Karpas-422 (cell line): ENCODE measurements at regions not wholly inside any gene's neighbourhood (a gene's known extent, or its start where the extent isn't known, plus 50 kb on each side); places are given as distances from the start of the nearest gene placed in this dataset.
"Not testable (repeated sequence)": the region's sequence is repeated elsewhere in the genome, so short reads cannot be mapped to it uniquely, and the experiment has no call there.

Source experiments
- DNase-seq: peaks from one replicate; pipeline ENCODE4 v3.0.0-alpha.2; 2015
- H2AFZ ChIP-seq: fragments of 200-600 bp; sonication (generic); 2 replicates; pipeline ENCODE4 v1.6.1; 2014; ENCODE audit warnings: antibody characterized with exemption, low read length, mixed read lengths
- H3K27ac ChIP-seq: fragments of 200-600 bp; sonication (generic); 2 replicates; pipeline ENCODE4 v1.5.1; 2014; ENCODE audit warnings: mild to moderate bottlenecking, low read length, moderate library complexity
- H3K27me3 ChIP-seq: fragments of 200-600 bp; sonication (generic); 2 replicates; pipeline ENCODE4 v1.6.1; 2014; ENCODE audit warnings: low read length, mixed read lengths
- H3K36me3 ChIP-seq: fragments of 200-600 bp; sonication (generic); 2 replicates; pipeline ENCODE4 v1.6.1; 2014; ENCODE audit warnings: low read length, mixed read lengths; ENCODE audit not compliant: insufficient read depth
- H3K4me1 ChIP-seq: fragments of 200-600 bp; sonication (generic); 2 replicates; pipeline ENCODE4 v1.6.1; 2014; ENCODE audit warnings: mild to moderate bottlenecking, low read length, mixed read lengths
- H3K4me2 ChIP-seq: fragments of 200-600 bp; sonication (generic); 2 replicates; pipeline ENCODE4 v1.6.1; 2014; ENCODE audit warnings: low read length, low read depth, mild to moderate bottlenecking; ENCODE audit not compliant: poor library complexity, severe bottlenecking
- H3K4me3 ChIP-seq: fragments of 200-600 bp; sonication (generic); 2 replicates; pipeline ENCODE4 v1.5.1; 2014; ENCODE audit warnings: mild to moderate bottlenecking, antibody characterized with exemption, low read length, mixed read lengths
- H3K79me2 ChIP-seq: fragments of 200-600 bp; sonication (generic); 2 replicates; pipeline ENCODE4 v1.6.1; 2014; ENCODE audit warnings: mild to moderate bottlenecking, low read length, mixed read lengths
- H3K9ac ChIP-seq: fragments of 200-600 bp; sonication (generic); 2 replicates; pipeline ENCODE4 v1.6.0; 2014; ENCODE audit warnings: low read length
- H3K9me2 ChIP-seq: fragments of 200-600 bp; sonication (generic), shearing (Covaris generic); replicated peaks from 2 replicates; pipeline ENCODE4 v1.6.0; 2014; ENCODE audit warnings: mild to moderate bottlenecking, low read length, moderate library complexity; ENCODE audit not compliant: insufficient read depth
- H3K9me3 ChIP-seq: fragments of 300-700, 200-600 bp; sonication (generic); 2 replicates; pipeline ENCODE4 v1.6.1; 2014; ENCODE audit warnings: low read length, mixed read lengths
- H4K20me1 ChIP-seq: fragments of 200-600 bp; sonication (generic); 2 replicates; pipeline ENCODE4 v1.6.1; 2014; ENCODE audit warnings: mild to moderate bottlenecking, antibody characterized with exemption, low read length, low read depth; ENCODE audit not compliant: insufficient read depth

DNA sequence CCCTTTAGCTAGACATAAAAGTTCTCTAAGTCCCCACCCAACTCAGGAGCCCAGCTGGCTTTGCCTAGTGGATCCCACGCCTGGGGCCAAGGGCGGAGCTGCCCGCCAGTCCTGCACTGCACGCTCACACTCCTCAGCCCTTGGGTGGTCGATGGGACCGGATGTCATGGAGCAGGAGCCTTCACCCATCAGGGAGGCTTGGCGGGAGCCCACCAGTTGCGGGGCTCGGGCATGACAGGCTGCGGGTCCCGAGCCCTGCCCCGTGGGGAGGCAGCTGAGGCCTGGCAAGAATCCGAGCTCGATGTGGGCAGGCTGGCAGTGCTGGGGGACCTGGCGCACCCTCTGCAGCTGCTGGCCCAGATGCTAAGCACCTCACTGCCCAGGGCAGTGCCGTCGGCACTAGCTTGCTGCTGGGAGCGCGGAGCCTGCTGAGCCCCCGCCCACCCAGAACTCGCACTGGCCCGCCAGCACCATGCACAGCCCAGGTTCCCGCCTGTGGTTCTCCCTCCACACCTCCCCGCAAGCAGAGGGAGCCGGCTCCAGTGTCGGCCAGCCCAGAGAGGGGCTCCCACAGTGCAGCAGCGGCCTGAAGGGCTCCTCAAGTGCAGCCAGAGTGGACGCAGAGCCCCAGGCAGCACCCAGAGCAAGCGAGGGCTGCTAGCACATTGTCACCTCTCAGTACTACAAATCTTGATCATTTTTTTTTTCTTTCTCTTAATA is 391.4 kb upstream of the NDN start:
- H3K9me3 ChIP-seq = peaks cover 44% of the 10 kb centered on the region
- H3K4me2 ChIP-seq = no peak overlapping the region
- H3K79me2 ChIP-seq = no peaks in the 10 kb centered on the region
- H3K4me3 ChIP-seq = no peak overlapping the region
- H2AFZ ChIP-seq = no peak overlapping the region
- H3K9ac ChIP-seq = no peak overlapping the region
- no peaks in the 10 kb centered on the region for H4K20me1 ChIP-seq
- DNase-seq = no peak
- H3K36me3 ChIP-seq = no peaks in the 10 kb centered on the region
- no peaks in the 10 kb centered on the region for H3K9me2 ChIP-seq
- no peak overlapping the region for H3K27ac ChIP-seq
- no peaks in the 10 kb centered on the region for H3K27me3 ChIP-seq
- H3K4me1 ChIP-seq = no peaks in the 10 kb centered on the region

DNA sequence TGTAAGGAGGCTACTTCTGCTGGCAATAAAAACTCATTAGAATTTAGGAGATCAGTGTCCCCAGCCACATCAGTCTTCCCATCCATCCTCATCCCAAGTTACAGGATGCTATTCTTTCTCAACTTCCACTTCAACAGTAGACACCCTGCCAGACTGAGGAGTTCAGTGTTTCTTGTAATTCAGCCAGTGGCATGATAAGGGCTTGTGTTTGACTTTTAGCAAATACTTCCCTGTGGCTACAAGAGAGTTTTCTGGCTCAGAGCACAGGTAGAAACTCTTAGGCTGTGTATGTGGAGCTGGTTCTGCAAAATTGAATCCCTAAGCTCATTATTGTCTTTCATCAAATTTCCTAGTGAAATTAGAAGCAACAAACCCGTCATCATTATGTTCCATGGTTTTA is 401.8 kb upstream of the NDN start:
- not testable (repeated sequence) for H3K4me2 ChIP-seq

DNA sequence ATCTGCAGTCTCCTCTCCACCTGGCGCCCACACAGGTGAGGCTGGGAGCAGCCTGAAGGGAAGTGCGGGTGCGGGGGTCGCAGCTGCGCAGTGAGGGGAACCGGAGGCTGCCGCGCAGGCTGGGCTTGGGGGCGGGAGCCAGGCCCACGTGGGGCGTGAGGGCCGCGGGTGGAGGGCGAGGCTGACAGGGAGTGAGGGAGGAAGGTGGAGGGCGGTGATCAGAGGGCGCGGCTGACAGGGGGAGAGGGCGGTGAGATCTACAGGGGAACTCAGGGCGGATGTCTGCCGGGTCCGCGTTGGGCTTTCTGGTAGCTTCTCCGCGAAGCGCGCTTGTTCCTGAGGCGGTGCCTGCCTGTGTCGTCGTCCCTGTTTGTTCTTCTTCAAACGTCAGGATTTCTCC is 414.4 kb upstream of the NDN start:
- not testable (repeated sequence) for DNase-seq, H3K4me1 ChIP-seq, H3K4me2 ChIP-seq, H3K79me2 ChIP-seq, H3K9me3 ChIP-seq, H3K4me3 ChIP-seq, H3K9me2 ChIP-seq, H3K27me3 ChIP-seq, H3K27ac ChIP-seq, H3K36me3 ChIP-seq, H4K20me1 ChIP-seq, H3K9ac ChIP-seq, H2AFZ ChIP-seq

More for the DNA sequence above, 401.8 kb upstream of the NDN start:
- not testable (repeated sequence) for H3K27ac ChIP-seq, H3K4me1 ChIP-seq, H3K36me3 ChIP-seq, DNase-seq, H3K79me2 ChIP-seq, H4K20me1 ChIP-seq, H3K9ac ChIP-seq, H3K9me2 ChIP-seq, H3K27me3 ChIP-seq, H3K4me3 ChIP-seq, H2AFZ ChIP-seq
- H3K9me3 ChIP-seq = peaks cover 17% of the 10 kb centered on the region

DNA sequence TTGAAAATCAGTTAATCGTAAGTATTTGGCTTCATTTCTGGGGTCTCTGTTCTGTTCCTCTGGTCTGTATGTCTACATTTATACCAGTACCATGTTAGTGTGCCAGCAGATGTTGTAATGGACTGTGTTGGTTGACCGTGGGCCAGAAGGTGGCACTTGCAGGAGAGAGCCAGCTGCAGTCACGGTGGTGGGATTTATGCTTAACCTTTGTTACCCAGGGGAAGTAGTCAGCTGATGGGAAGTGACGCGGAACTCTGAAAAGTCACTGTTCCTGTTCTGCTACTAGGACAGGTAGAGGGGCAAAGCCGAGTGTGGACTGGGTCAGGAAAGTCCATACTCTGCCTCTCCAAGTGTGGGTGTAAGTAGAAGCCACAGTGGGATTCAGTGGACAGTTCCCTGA is 420.4 kb upstream of the NDN start:
- DNase-seq, H3K4me1 ChIP-seq, H3K4me2 ChIP-seq: not testable (repeated sequence)

DNA sequence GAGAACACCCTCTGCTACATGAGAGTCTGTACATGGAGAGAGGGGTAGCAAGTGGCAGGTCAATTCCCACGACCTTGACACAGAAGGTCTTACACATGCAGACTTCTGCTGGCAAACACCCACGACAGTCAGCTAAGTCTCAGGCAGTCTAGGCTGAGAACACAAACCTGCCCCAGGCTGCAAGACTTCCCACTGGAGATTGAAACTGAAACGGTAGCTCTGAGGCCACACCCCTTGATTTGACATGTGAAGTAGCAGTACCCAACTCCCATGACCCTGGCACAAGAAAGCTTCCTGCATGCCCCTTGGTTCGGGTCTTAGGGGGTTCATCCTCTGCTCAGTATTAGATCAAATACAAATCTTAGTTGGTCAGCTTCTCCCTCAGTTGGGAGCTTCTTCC is 420.8 kb upstream of the NDN start:
- H3K4me2 ChIP-seq, H3K79me2 ChIP-seq, DNase-seq, H3K9me3 ChIP-seq, H3K27me3 ChIP-seq, H3K4me1 ChIP-seq, H2AFZ ChIP-seq, H3K36me3 ChIP-seq, H3K9me2 ChIP-seq, H4K20me1 ChIP-seq, H3K27ac ChIP-seq, H3K9ac ChIP-seq, H3K4me3 ChIP-seq: not testable (repeated sequence)

More for the DNA sequence above, 420.4 kb upstream of the NDN start:
- not testable (repeated sequence) for H4K20me1 ChIP-seq, H3K4me3 ChIP-seq, H3K79me2 ChIP-seq, H3K9ac ChIP-seq, H3K36me3 ChIP-seq, H2AFZ ChIP-seq, H3K27me3 ChIP-seq, H3K9me2 ChIP-seq, H3K27ac ChIP-seq, H3K9me3 ChIP-seq

GRCh38 chr15:24108349-24108748 is 421.2 kb upstream of the NDN start:
- not testable (repeated sequence) for H3K4me3 ChIP-seq, H3K27me3 ChIP-seq, H2AFZ ChIP-seq, H4K20me1 ChIP-seq, H3K27ac ChIP-seq, H3K4me2 ChIP-seq, H3K79me2 ChIP-seq, H3K9ac ChIP-seq, H3K9me3 ChIP-seq, H3K36me3 ChIP-seq, DNase-seq, H3K9me2 ChIP-seq, H3K4me1 ChIP-seq

GRCh38 chr15:24139622-24140021 is 452.5 kb upstream of the NDN start:
- not testable (repeated sequence) for H3K9ac ChIP-seq, H3K9me2 ChIP-seq, H3K79me2 ChIP-seq, H3K36me3 ChIP-seq, H3K27me3 ChIP-seq, H4K20me1 ChIP-seq, H3K9me3 ChIP-seq, H3K4me2 ChIP-seq, H3K27ac ChIP-seq, H2AFZ ChIP-seq, H3K4me3 ChIP-seq, DNase-seq, H3K4me1 ChIP-seq

DNA sequence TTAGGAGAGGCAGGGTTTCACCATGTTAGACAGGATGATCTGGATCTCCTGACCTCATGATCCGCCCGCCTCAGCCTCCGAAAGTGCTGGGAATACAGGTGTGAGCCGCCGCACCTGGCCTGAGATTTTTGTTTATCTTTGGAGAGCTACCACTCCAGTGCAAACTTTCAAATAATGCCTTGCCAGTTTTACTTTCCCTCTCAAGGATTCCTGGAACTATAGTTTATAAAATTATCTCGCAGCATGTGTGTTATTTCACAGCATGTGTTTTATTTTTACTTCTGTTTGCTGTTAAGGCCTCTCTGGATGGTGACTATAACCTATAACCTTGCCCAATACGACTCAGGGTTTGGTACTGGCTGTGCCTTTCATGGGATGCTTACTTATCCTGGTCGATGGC is 458.0 kb upstream of the NDN start:
- not testable (repeated sequence) for H3K79me2 ChIP-seq, H3K27ac ChIP-seq, H3K36me3 ChIP-seq, H3K4me2 ChIP-seq, DNase-seq, H3K9ac ChIP-seq, H4K20me1 ChIP-seq, H3K4me1 ChIP-seq, H2AFZ ChIP-seq, H3K27me3 ChIP-seq, H3K4me3 ChIP-seq, H3K9me3 ChIP-seq, H3K9me2 ChIP-seq

GRCh38 chr15:24146251-24146650 is 459.1 kb upstream of the NDN start:
- Histone ChIP-seq H3K79me2 (no peaks in the 10 kb centered on the region), H3K27ac (no peak overlapping the region), H3K4me3 (no peak overlapping the region), H3K27me3 (no peaks in the 10 kb centered on the region), H4K20me1 (no peaks in the 10 kb centered on the region), H3K36me3 (no peaks in the 10 kb centered on the region), H3K9ac (no peak overlapping the region), H2AFZ (no peak overlapping the region), H3K9me2 (no peaks in the 10 kb centered on the region), H3K4me2 (no peak overlapping the region), H3K4me1 (no peaks in the 10 kb centered on the region), H3K9me3 (peaks cover 5% of the 10 kb centered on the region)
- no peak for DNase-seq
